ENCODE measurements at regions not wholly inside any gene's neighbourhood (a gene's known extent, or its start where the extent isn't known, plus 50 kb on each side); places are given as distances from the start of the nearest gene placed in this dataset.

GRCh38 chr2:125630377-125630776 lies 1025.6 kb upstream of the GYPC start:
- H3K36me3 ChIP-seq (replicated peaks in 1 of 2; ENCODE audit: control insufficient read depth in 1 of 2, insufficient read depth in 2 of 2, low read length in 2 of 2), result no peaks in the 10 kb centered on the region
- no peaks in the 10 kb centered on the region for H3K4me1 ChIP-seq (ENCODE audit: insufficient read depth, low read length)
- H3K27me3 ChIP-seq (ENCODE audit: control insufficient read depth in 1 of 2, insufficient read depth in 2 of 2, low read length in 2 of 2), result no peaks in the 10 kb centered on the region
- no peak overlapping the region for H2AFZ ChIP-seq (ENCODE audit: low read length)
- BruUV-seq (replicated peaks), result no TSS peak
- in situ Hi-C loops (cut with HindIII; ENCODE audit: extremely low pct_ligation_motif_present, low pct_unique_long_range_greater_than_20kb), result no loop called here
- DNase-seq (ENCODE audit: low spot score) (no peak), FAIRE-seq (no peak), ATAC-seq (no peak)
- no peaks in the 10 kb centered on the region for H3K79me2 ChIP-seq (ENCODE audit: insufficient read depth, low read length)
- POLR2A ChIA-PET, result no interaction called here
- H3K27ac ChIP-seq (ENCODE audit: extremely low read length, insufficient read depth, low read length), result no peak overlapping the region
- TF ChIP-seq ZNF607 (CRISPR knock-in tag; IDR thresholded peaks at IDR 0.05; ENCODE audit: borderline replicate concordance), result no peak
- no peak for TF ChIP-seq ZNF333 (CRISPR knock-in tag; IDR thresholded peaks at IDR 0.05; ENCODE audit: borderline replicate concordance)
- no peak for TF ChIP-seq PAWR (CRISPR knock-in tag; IDR thresholded peaks at IDR 0.05; ENCODE audit: borderline replicate concordance)
- TF ChIP-seq ZNF367 (CRISPR knock-in tag; IDR thresholded peaks at IDR 0.05; ENCODE audit: borderline replicate concordance), result no peak
- no peak for TF ChIP-seq THAP9 (CRISPR knock-in tag; IDR thresholded peaks at IDR 0.05; ENCODE audit: borderline replicate concordance)
- no peak for TF ChIP-seq ZNF839 (CRISPR knock-in tag; IDR thresholded peaks at IDR 0.05; ENCODE audit: borderline replicate concordance)
- no peak for TF ChIP-seq ZNF569 (CRISPR knock-in tag; IDR thresholded peaks at IDR 0.05; ENCODE audit: borderline replicate concordance)
- no peak for TF ChIP-seq ZSCAN30 (CRISPR knock-in tag; IDR thresholded peaks at IDR 0.05)
- TF ChIP-seq FOXA1 (IDR thresholded peaks at IDR 0.05), result no peak
- TF ChIP-seq FOXA1 (CRISPR knock-in tag; IDR thresholded peaks at IDR 0.05), result no peak
- no peak for TF ChIP-seq ZNF747 (CRISPR knock-in tag; IDR thresholded peaks at IDR 0.05; ENCODE audit: borderline replicate concordance)
- no peak for TF ChIP-seq BHLHE40 (IDR thresholded peaks at IDR 0.05; ENCODE audit: low read length)
- TF ChIP-seq ZNF83 (CRISPR knock-in tag; IDR thresholded peaks at IDR 0.05; ENCODE audit: borderline replicate concordance), result no peak
- TF ChIP-seq ZNF414 (CRISPR knock-in tag; IDR thresholded peaks at IDR 0.05), result no peak
- no peak overlapping the region for H3K9ac ChIP-seq (ENCODE audit: insufficient read depth, low read depth, low read length)
- no peak overlapping the region for H3K4me3 ChIP-seq (replicated peaks in 1 of 3; ENCODE audit: insufficient read depth in 1 of 3, low read depth in 2 of 3, low read length in 3 of 3)
- 0% methylated on average over 6 of the region's 6 CpGs for WGBS (ENCODE audit: low lambda C conversion rate)
- no peak overlapping the region for H3K4me2 ChIP-seq (ENCODE audit: low read depth, low read length)
- H4K20me1 ChIP-seq (ENCODE audit: insufficient read depth, low read length), result no peaks in the 10 kb centered on the region
- intact Hi-C loops (cut with micrococcal nuclease; ENCODE audit: unreplicated experiment), result no loop called here
- H3K9me3 ChIP-seq (ENCODE audit: low read length), result peaks cover 93% of the 10 kb centered on the region
- CTCF ChIA-PET (ENCODE audit: low intra/inter-chr PET ratio, low total read pairs), result no interaction called here

All from HepG2 (cell line).